ENCODE measurements at regions not wholly inside any gene's neighbourhood (a gene's known extent, or its start where the extent isn't known, plus 50 kb on each side); places are given as distances from the start of the nearest gene placed in this dataset.

DNA sequence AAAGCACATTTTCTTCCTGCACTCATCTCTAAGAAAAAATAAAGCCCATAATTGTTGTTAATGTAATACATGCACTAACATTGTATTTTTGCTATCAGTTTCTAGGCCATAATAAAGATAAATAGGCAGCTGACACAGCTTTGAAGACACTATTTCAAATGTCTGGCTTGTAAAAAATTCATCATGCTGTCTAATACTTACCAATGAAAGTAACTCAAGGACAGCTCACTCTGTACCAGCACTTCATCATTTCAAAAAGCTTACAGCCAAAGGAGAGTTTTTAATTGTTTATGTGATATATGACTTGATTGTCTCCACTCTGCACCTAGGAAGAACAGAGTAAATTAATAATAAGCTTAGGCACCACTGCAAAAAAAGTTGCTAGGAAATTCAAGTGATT, 1423.3 kb upstream of the PCDH20 start:
- DNase-seq (ENCODE audit: extremely low read depth, low read depth): no peak
- no peak for TF ChIP-seq CTCF (IDR thresholded peaks at IDR 0.05; ENCODE audit: low read depth, low read length)

GRCh38 chr13:62837895-62838294, 1422.2 kb upstream of the PCDH20 start:
- no peak for DNase-seq (ENCODE audit: extremely low read depth, low read depth)
- no peak for TF ChIP-seq CTCF (IDR thresholded peaks at IDR 0.05; ENCODE audit: low read depth, low read length)

- no peak for TF ChIP-seq CTCF (IDR thresholded peaks at IDR 0.05; ENCODE audit: low read depth, low read length)
- no peak for DNase-seq (ENCODE audit: extremely low read depth, low read depth)
These were observed 1413.8 kb upstream of the PCDH20 start for GRCh38 chr13:62829486-62829885.

DNA sequence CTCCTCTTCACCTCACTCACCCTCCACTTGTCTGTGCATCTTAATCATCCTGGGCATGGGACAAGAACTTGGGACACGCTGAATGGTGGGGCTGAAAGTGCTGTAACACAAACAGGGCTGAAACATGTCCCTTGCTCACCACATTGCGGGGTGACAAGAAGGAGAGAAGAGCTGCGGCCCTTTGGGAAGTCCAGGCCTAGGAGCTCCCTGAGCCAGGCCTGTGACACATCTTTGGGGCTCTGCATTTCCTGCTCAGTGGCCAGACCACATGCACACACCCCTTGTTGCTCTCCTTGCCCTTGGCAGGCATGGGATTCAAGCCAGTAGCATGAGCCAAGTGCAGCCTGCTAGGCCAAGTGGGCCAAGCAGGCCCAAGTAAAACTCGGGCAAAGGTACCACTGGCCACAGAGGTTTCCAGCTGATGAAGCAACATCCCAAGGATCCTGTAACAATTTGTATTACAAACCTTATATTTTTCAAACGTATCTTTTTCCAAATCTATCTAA, 1384.3 kb upstream of the PCDH20 start:
- no peak for TF ChIP-seq CTCF (IDR thresholded peaks at IDR 0.05; ENCODE audit: low read depth, low read length)
- no peak for DNase-seq (ENCODE audit: extremely low read depth, low read depth)

- TF ChIP-seq CTCF (IDR thresholded peaks at IDR 0.05; ENCODE audit: low read depth, low read length): no peak
- DNase-seq (ENCODE audit: extremely low read depth, low read depth): no peak
These were observed 1383.4 kb upstream of the PCDH20 start for GRCh38 chr13:62799038-62799535.

DNA sequence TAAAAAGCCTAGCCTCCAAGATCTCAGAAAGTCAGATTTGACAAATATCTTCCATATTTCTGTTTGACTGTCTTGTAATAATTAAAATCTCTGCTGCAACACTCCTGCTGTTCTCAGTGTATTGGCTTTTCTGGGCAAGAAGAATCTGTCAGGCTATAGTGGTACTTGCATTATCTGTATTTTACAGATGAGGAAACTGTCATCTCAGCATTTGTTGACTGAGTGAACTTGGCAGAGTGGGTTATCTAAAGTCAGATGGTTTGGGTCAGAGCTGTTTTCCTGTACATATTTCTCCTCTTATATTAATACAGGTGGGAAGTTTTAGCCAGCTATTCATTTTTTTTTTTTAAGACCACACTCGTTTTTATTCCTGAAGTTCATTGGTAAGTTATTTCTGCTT, 1378.2 kb upstream of the PCDH20 start:
- no peak for DNase-seq (ENCODE audit: extremely low read depth, low read depth)
- no peak for TF ChIP-seq CTCF (IDR thresholded peaks at IDR 0.05; ENCODE audit: low read depth, low read length)

DNA sequence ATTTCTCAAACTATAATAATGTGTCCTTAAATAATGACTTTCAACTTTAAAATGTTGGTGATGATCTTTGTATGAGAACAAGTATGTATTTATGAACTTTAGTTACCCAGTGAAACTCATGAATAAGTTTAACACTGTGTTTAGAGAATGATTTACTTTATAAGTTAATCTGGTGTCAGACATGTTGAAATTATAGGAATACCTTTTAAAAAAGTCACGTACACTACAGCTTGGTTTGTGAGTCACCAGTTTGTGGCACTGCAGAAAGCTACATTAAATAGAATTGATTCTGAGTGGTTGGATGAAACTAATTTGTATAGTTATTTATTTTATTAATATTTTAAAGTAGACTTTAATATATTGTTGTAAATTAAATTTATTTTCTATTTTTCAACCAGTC, 1366.2 kb upstream of the PCDH20 start:
- no peak for TF ChIP-seq CTCF (IDR thresholded peaks at IDR 0.05; ENCODE audit: low read depth, low read length)
- no peak for DNase-seq (ENCODE audit: extremely low read depth, low read depth)

All from AG09319 (cell line).